H1 (cell line): ENCODE measurements at regions not wholly inside any gene's neighbourhood (a gene's known extent, or its start where the extent isn't known, plus 50 kb on each side); places are given as distances from the start of the nearest gene placed in this dataset.

Experiments used
- CTCF ChIA-PET: fragments of 300-600 bp; sonication (Branson Sonifier 250); formaldehyde crosslinking; loops from one replicate; lab custom pipeline; 2021; ENCODE audit not compliant: partially characterized antibody; lab: Charles Lee
- POLR2A ChIA-PET: fragments of 300-600 bp; sonication (Branson Sonifier 250); formaldehyde crosslinking; loops from one replicate; lab custom pipeline; 2021; ENCODE audit warnings: inconsistent platforms; ENCODE audit not compliant: partially characterized antibody; lab: Charles Lee
- DNase-seq, 2 experiments: peaks; one replicate each; pipeline versions ENCODE4 v3.0.0 to v3.0.0-alpha.2; 2010 to 2022; ENCODE audit warnings: low spot score in 2 of 2, low read depth in 1 of 2, mixed read lengths in 1 of 2
- FAIRE-seq: peaks from 2 replicates; lab custom pipeline; 2011; peaks lifted over from hg19 to GRCh38; lab: Jason Lieb, UNC
- H2AFZ ChIP-seq: 2 replicates; pipeline ENCODE4 v1.8.1; 2012; ENCODE audit warnings: low read length, inconsistent platforms
- H2AK5ac ChIP-seq: 2 replicates; pipeline ENCODE4 v1.6.1; 2013; ENCODE audit warnings: low read depth, low read length
- H2BK120ac ChIP-seq: replicated peaks from 2 replicates; pipeline ENCODE3; 2013; ENCODE audit warnings: low read depth, low read length, inconsistent platforms
- H2BK12ac ChIP-seq: 2 replicates; pipeline ENCODE4 v1.6.1; 2013; ENCODE audit warnings: low read depth, low read length
- H2BK15ac ChIP-seq: 2 replicates; pipeline ENCODE4 v1.6.1; 2013; ENCODE audit warnings: low read length
- H2BK20ac ChIP-seq: 2 replicates; pipeline ENCODE4 v1.6.1; 2013; ENCODE audit warnings: low read length
- H2BK5ac ChIP-seq: 2 replicates; pipeline ENCODE4 v1.6.1; 2013; ENCODE audit warnings: low read depth, low read length
- H3K14ac ChIP-seq: 2 replicates; pipeline ENCODE4 v1.6.1; 2013; ENCODE audit warnings: inconsistent platforms; ENCODE audit not compliant: insufficient read length
- H3K18ac ChIP-seq: 2 replicates; pipeline ENCODE4 v1.6.1; 2013; ENCODE audit warnings: low read length; ENCODE audit errors: extremely low read depth
- H3K23ac ChIP-seq: 2 replicates; pipeline ENCODE4 v1.6.1; 2013; ENCODE audit warnings: inconsistent platforms; ENCODE audit not compliant: insufficient read length
- H3K23me2 ChIP-seq: 2 replicates; pipeline ENCODE4 v1.6.1; 2013; ENCODE audit warnings: low read depth, low read length
- H3K27ac ChIP-seq: 2 replicates; pipeline ENCODE4 v1.6.1; 2011; ENCODE audit warnings: low read depth, low read length, inconsistent platforms
- H3K27me3 ChIP-seq, 4 experiments: replicated peaks in 1 of 4; 1 replicate in 1 of 4; 2 replicates in 3 of 4; pipeline versions ENCODE4 v1.6.1 to v1.8.1; 2011 to 2013; ENCODE audit warnings: low read length in 3 of 4, mild to moderate bottlenecking in 3 of 4, inconsistent platforms in 2 of 4, mixed read lengths in 2 of 4, moderate library complexity in 1 of 4; ENCODE audit not compliant: control insufficient read depth in 3 of 4, insufficient read depth in 3 of 4; ENCODE audit errors: extremely low read depth in 1 of 4
- H3K36me3 ChIP-seq, 4 experiments: 2 replicates each; pipeline versions ENCODE4 v1.6.1 to v1.8.1; 2011 to 2013; ENCODE audit warnings: mild to moderate bottlenecking in 4 of 4, low read length in 3 of 4, moderate library complexity in 2 of 4, control low read depth in 1 of 4, inconsistent platforms in 1 of 4; ENCODE audit not compliant: insufficient read depth in 4 of 4, control insufficient read depth in 2 of 4
- H3K4ac ChIP-seq: replicated peaks from 2 replicates; pipeline ENCODE3; 2013; ENCODE audit warnings: low read length, low read depth, mixed read lengths, inconsistent platforms; ENCODE audit not compliant: insufficient read length
- H3K4me1 ChIP-seq, 4 experiments: replicated peaks in 1 of 4; 1 replicate in 1 of 4; 2 replicates in 3 of 4; pipeline versions ENCODE4 v1.6.1 to v1.8.1; 2011 to 2013; ENCODE audit warnings: low read length in 3 of 4, inconsistent platforms in 2 of 4, mixed read lengths in 1 of 4; ENCODE audit not compliant: insufficient read depth in 4 of 4, control insufficient read depth in 3 of 4
- H3K4me2 ChIP-seq, 2 experiments: 2 replicates each; pipeline versions ENCODE4 v1.6.1 to v1.8.1; 2011 to 2013; ENCODE audit warnings: low read depth in 2 of 2, low read length in 2 of 2, control low read depth in 1 of 2, inconsistent platforms in 1 of 2, mild to moderate bottlenecking in 1 of 2; ENCODE audit not compliant: insufficient read depth in 1 of 2
- H3K4me3 ChIP-seq, 4 experiments: fragments of 200-600, 300-600 bp in 1 of 4; sonication (generic), shearing (Covaris generic), sonication (Bioruptor Twin) in 1 of 4; 2 replicates each; pipeline versions ENCODE4 v1.5.1 to v1.8.1; 2011 to 2016; ENCODE audit warnings: low read length in 4 of 4, low read depth in 3 of 4, control low read depth in 2 of 4, inconsistent platforms in 2 of 4, mild to moderate bottlenecking in 2 of 4, mixed read lengths in 1 of 4, moderate library complexity in 1 of 4; ENCODE audit not compliant: insufficient read depth in 2 of 4; ENCODE audit errors: extremely low read depth in 1 of 4
- H3K56ac ChIP-seq: replicated peaks from 2 replicates; pipeline ENCODE3; 2013; ENCODE audit warnings: low read depth, mild to moderate bottlenecking, mixed read lengths, low read length, inconsistent platforms; ENCODE audit not compliant: insufficient read length
- H3K79me1 ChIP-seq: 2 replicates; pipeline ENCODE4 v1.6.1; 2013; ENCODE audit warnings: low read depth, low read length, control low read depth
- H3K79me2 ChIP-seq, 2 experiments: 2 replicates each; pipeline versions ENCODE4 v1.6.1 to v1.8.1; 2012 to 2013; ENCODE audit warnings: low read length in 2 of 2, mild to moderate bottlenecking in 2 of 2, inconsistent platforms in 1 of 2; ENCODE audit not compliant: insufficient read depth in 2 of 2, control insufficient read depth in 1 of 2
- H3K9ac ChIP-seq, 4 experiments: replicated peaks in 1 of 4; 1 replicate in 1 of 4; 2 replicates in 3 of 4; pipeline versions ENCODE4 v1.6.1 to v1.8.1; 2011 to 2013; ENCODE audit warnings: low read depth in 3 of 4, low read length in 3 of 4, control low read depth in 2 of 4, mild to moderate bottlenecking in 2 of 4, moderate library complexity in 2 of 4, inconsistent platforms in 1 of 4; ENCODE audit errors: extremely low read depth in 1 of 4
- H3K9me3 ChIP-seq, 2 experiments: 2 replicates each; pipeline versions ENCODE4 v1.6.1 to v1.8.1; 2012 to 2013; ENCODE audit warnings: mild to moderate bottlenecking in 2 of 2, moderate library complexity in 2 of 2, control low read depth in 1 of 2, inconsistent platforms in 1 of 2, low read depth in 1 of 2, low read length in 1 of 2, mixed read lengths in 1 of 2; ENCODE audit not compliant: insufficient read depth in 2 of 2
- H4K20me1 ChIP-seq, 2 experiments: replicated peaks in 1 of 2; 2 replicates each; pipeline versions ENCODE3 to v1.8.1; 2011 to 2013; ENCODE audit warnings: inconsistent platforms in 2 of 2, low read length in 2 of 2, mild to moderate bottlenecking in 1 of 2; ENCODE audit not compliant: insufficient read depth in 2 of 2, control insufficient read depth in 1 of 2
- H4K5ac ChIP-seq: 2 replicates; pipeline ENCODE4 v1.6.1; 2013; ENCODE audit warnings: low read length, low read depth, mixed read lengths, inconsistent platforms; ENCODE audit not compliant: insufficient read length
- H4K8ac ChIP-seq: 2 replicates; pipeline ENCODE4 v1.8.0; 2013; ENCODE audit warnings: mild to moderate bottlenecking, moderate library complexity, low read length, inconsistent platforms; ENCODE audit not compliant: insufficient read depth; ENCODE audit errors: extremely low read depth
- H4K91ac ChIP-seq: replicated peaks from 2 replicates; pipeline ENCODE3; 2013; ENCODE audit warnings: low read length, mixed read lengths, inconsistent platforms; ENCODE audit not compliant: insufficient read length
- SIN3A ChIP-seq, 2 experiments: IDR thresholded peaks in 1 of 2; conservative IDR thresholded peaks in 1 of 2; 2 replicates each; pipeline ENCODE4 v1.6.1; 2011 to 2012; ENCODE audit warnings: low read length in 2 of 2, improper control_type of control experiment in 1 of 2, low read depth in 1 of 2, mild to moderate bottlenecking in 1 of 2
- TAF7 ChIP-seq: optimal IDR thresholded peaks from 2 replicates; pipeline ENCODE3; 2011; ENCODE audit warnings: low read depth, mild to moderate bottlenecking, inconsistent platforms, low read length, moderate library complexity, borderline replicate concordance
- TCF12 ChIP-seq: IDR thresholded peaks from 2 replicates; pipeline ENCODE4 v1.6.1; 2011; ENCODE audit warnings: low read depth, mild to moderate bottlenecking, low read length
- WGBS, 2 experiments: shearing (Covaris generic) in 1 of 2; methylation state at CpG; one replicate each; pipeline versions ENCODE4 v1.1.6 to v1.1.7; 2013 to 2015; ENCODE audit warnings: low lambda C conversion rate in 2 of 2, mixed read lengths in 2 of 2, inconsistent platforms in 1 of 2, low coverage in 1 of 2, missing lambda C conversion rate in 1 of 2; ENCODE audit not compliant: insufficient replicate concordance in 2 of 2, insufficient coverage in 1 of 2, insufficient read length in 1 of 2; ENCODE audit errors: extremely low coverage in 1 of 2, missing lambda C conversion rate in 1 of 2; 5-methylcytosine and 5-hydroxymethylcytosine counted together
- TF ChIP-seq, protein P1 (sequence below), 3 experiments: IDR thresholded peaks; 1 replicate in 2 of 3; 2 replicates in 1 of 3; pipeline versions ENCODE4 v1.5.1 to v1.6.1; 2011; ENCODE audit warnings: low read length in 3 of 3, mild to moderate bottlenecking in 3 of 3, inconsistent platforms in 2 of 3, low read depth in 1 of 3, moderate library complexity in 1 of 3; ENCODE audit not compliant: insufficient read depth in 1 of 3; ENCODE audit errors: control extremely low read depth in 1 of 3

DNA sequence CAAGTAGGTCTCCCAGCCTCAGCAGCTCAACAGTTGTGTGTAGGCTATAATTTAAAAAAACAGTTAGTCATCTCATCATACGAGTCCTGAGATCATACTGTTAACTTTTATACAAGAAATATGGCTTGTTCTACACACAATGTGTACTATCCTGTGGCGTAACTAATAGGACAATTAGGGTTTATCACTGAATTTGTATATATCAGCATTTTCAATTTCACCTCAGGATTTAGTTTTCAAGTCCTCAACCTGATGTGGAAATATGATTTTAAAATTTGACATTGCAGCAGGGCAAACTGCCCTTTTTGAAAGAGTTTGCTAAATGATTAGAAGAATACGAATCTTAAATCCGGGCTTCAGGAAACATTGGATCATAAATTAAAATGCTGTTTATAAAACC is 237.2 kb upstream of the CTBP2 start:
- no peaks in the 10 kb centered on the region for H3K27me3 ChIP-seq
- no peaks in the 10 kb centered on the region for H3K4me1 ChIP-seq
- H3K56ac ChIP-seq, result no peak overlapping the region
- no peak for DNase-seq
- no peak overlapping the region for H2AFZ ChIP-seq
- H4K20me1 ChIP-seq, result no peaks in the 10 kb centered on the region
- no peak overlapping the region for H2BK12ac ChIP-seq
- no peak overlapping the region for H4K8ac ChIP-seq
- H3K9me3 ChIP-seq, result no peaks in the 10 kb centered on the region
- no peak overlapping the region for H2BK15ac ChIP-seq
- no peak overlapping the region for H2BK5ac ChIP-seq
- no peak overlapping the region for H3K4me2 ChIP-seq
- H3K18ac ChIP-seq, result no peak overlapping the region
- no peak overlapping the region for H3K27ac ChIP-seq
- H3K4me3 ChIP-seq, result no peak overlapping the region
- H3K14ac ChIP-seq, result no peak overlapping the region
- no peaks in the 10 kb centered on the region for H3K79me2 ChIP-seq
- H3K9ac ChIP-seq, result no peak overlapping the region
- CTCF ChIA-PET, result no interaction called here
- no peak overlapping the region for H3K4ac ChIP-seq
- no peaks in the 10 kb centered on the region; the same call in 1 of the 2 replicates for H3K23me2 ChIP-seq
- no peak overlapping the region for H2BK120ac ChIP-seq
- H4K5ac ChIP-seq, result no peak overlapping the region
- no peak overlapping the region for H2AK5ac ChIP-seq
- TF ChIP-seq TCF12 (no peak), TAF7 (no peak), SIN3A (conservative IDR thresholded peaks at IDR 0.05 in 1 of 2, IDR thresholded peaks at IDR 0.05 in 1 of 2; ENCODE audit: low read depth in 1 of 2, low read length in 2 of 2) (no peak)
- TF ChIP-seq, protein P1, sequence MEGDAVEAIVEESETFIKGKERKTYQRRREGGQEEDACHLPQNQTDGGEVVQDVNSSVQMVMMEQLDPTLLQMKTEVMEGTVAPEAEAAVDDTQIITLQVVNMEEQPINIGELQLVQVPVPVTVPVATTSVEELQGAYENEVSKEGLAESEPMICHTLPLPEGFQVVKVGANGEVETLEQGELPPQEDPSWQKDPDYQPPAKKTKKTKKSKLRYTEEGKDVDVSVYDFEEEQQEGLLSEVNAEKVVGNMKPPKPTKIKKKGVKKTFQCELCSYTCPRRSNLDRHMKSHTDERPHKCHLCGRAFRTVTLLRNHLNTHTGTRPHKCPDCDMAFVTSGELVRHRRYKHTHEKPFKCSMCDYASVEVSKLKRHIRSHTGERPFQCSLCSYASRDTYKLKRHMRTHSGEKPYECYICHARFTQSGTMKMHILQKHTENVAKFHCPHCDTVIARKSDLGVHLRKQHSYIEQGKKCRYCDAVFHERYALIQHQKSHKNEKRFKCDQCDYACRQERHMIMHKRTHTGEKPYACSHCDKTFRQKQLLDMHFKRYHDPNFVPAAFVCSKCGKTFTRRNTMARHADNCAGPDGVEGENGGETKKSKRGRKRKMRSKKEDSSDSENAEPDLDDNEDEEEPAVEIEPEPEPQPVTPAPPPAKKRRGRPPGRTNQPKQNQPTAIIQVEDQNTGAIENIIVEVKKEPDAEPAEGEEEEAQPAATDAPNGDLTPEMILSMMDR (IDR thresholded peaks at IDR 0.05; ENCODE audit: control extremely low read depth in 1 of 3, insufficient read depth in 1 of 3, low read depth in 1 of 3, low read length in 3 of 3), result no peak
- no peak for FAIRE-seq
- no peak overlapping the region for H2BK20ac ChIP-seq
- no peaks in the 10 kb centered on the region for H3K36me3 ChIP-seq
- H3K79me1 ChIP-seq, result no peaks in the 10 kb centered on the region
- POLR2A ChIA-PET, result interaction anchor here (0.8 kb wide), 1 partner anchor 113 kb away, joined by 4 read pairs; no protein-coding TSS in a partner anchor
- 89% methylated on average over 4 of the region's 4 CpGs; no CpG with 5 or more reads in 1 of the 2 experiments for WGBS, 2 experiments
- H3K23ac ChIP-seq, result no peak overlapping the region
- no peak overlapping the region for H4K91ac ChIP-seq
